Stimulated activated CD8-positive, alpha-beta memory T cell treated with anti-CD3 and anti-CD28 coated beads, Interleukin-15, amount 100 ng/mL, for 1 hour (primary cell): ENCODE measurements at regions not wholly inside any gene's neighbourhood (a gene's known extent, or its start where the extent isn't known, plus 50 kb on each side); places are given as distances from the start of the nearest gene placed in this dataset.
"Not testable (repeated sequence)": the region's sequence is repeated elsewhere in the genome, so short reads cannot be mapped to it uniquely, and the experiment has no call there.

Source experiments
- DNase-seq: peaks from one replicate; pipeline ENCODE4 v3.0.0-alpha.2; 2020; ENCODE audit warnings: low read depth

- no peak for DNase-seq
Observed at GRCh38 chr14:65972346-65972870, 513.8 kb upstream of the CCDC196 start.

GRCh38 chr14:65972891-65973290 lies 513.3 kb upstream of the CCDC196 start:
- DNase-seq, result no peak

- DNase-seq, result no peak
Observed at GRCh38 chr14:65975865-65976264, 510.3 kb upstream of the CCDC196 start.

- DNase-seq, result no peak
Observed at GRCh38 chr14:65976761-65977404, 509.3 kb upstream of the CCDC196 start.

GRCh38 chr14:65981192-65981843 lies 504.9 kb upstream of the CCDC196 start:
- DNase-seq, result no peak

- DNase-seq, result no peak
Observed at GRCh38 chr14:65986041-65986440, 500.1 kb upstream of the CCDC196 start.

- no peak for DNase-seq
Observed at GRCh38 chr14:65989981-65990380, 496.2 kb upstream of the CCDC196 start.

GRCh38 chr14:65991104-65991503 lies 495.1 kb upstream of the CCDC196 start:
- DNase-seq, result no peak

- DNase-seq, result not testable (repeated sequence)
Observed at GRCh38 chr14:65991935-65992334, 494.2 kb upstream of the CCDC196 start.

- no peak for DNase-seq
Observed at GRCh38 chr14:65993103-65993502, 493.1 kb upstream of the CCDC196 start.

GRCh38 chr14:65993996-65994395 lies 492.2 kb upstream of the CCDC196 start:
- DNase-seq, result no peak

GRCh38 chr14:65997347-65997746 lies 488.8 kb upstream of the CCDC196 start:
- no peak for DNase-seq

- DNase-seq, result no peak
Observed at GRCh38 chr14:65999865-66000264, 486.3 kb upstream of the CCDC196 start.

GRCh38 chr14:66000766-66001165 lies 485.4 kb upstream of the CCDC196 start:
- no peak for DNase-seq

GRCh38 chr14:66001356-66001755 lies 484.8 kb upstream of the CCDC196 start:
- no peak for DNase-seq

- no peak for DNase-seq
Observed at GRCh38 chr14:66003082-66003730, 483.0 kb upstream of the CCDC196 start.

- DNase-seq, result no peak
Observed at GRCh38 chr14:66005900-66006434, 480.2 kb upstream of the CCDC196 start.

GRCh38 chr14:66008631-66009030 lies 477.5 kb upstream of the CCDC196 start:
- DNase-seq, result no peak

GRCh38 chr14:66009089-66009488 lies 477.1 kb upstream of the CCDC196 start:
- DNase-seq, result no peak

- no peak for DNase-seq
Observed at GRCh38 chr14:66010695-66011094, 475.5 kb upstream of the CCDC196 start.

- no peak for DNase-seq
Observed at GRCh38 chr14:66011855-66012254, 474.3 kb upstream of the CCDC196 start.

GRCh38 chr14:66013607-66014006 lies 472.6 kb upstream of the CCDC196 start:
- not testable (repeated sequence) for DNase-seq
